ENCODE measurements at regions not wholly inside any gene's neighbourhood (a gene's known extent, or its start where the extent isn't known, plus 50 kb on each side); places are given as distances from the start of the nearest gene placed in this dataset.

GRCh38 chr2:142745691-142746090 lies 131.8 kb upstream of the KYNU start:
- no peak for TF ChIP-seq SP1 (IDR thresholded peaks at IDR 0.05)
- no peak for TF ChIP-seq FOXM1 (IDR thresholded peaks at IDR 0.05; ENCODE audit: borderline replicate concordance)
- TF ChIP-seq L3MBTL2 (conservative IDR thresholded peaks at IDR 0.05) = no peak
- TF ChIP-seq NFRKB (IDR thresholded peaks at IDR 0.05) = no peak
- no peak for TF ChIP-seq FOXK2 (IDR thresholded peaks at IDR 0.05)
- TF ChIP-seq FOXA1 (IDR thresholded peaks at IDR 0.05) = no peak
- TF ChIP-seq ELF4 (IDR thresholded peaks at IDR 0.05) = no peak
- no peak for TF ChIP-seq SUZ12 (IDR thresholded peaks at IDR 0.05)
